HEK293T (cell line): ENCODE measurements at regions not wholly inside any gene's neighbourhood (a gene's known extent, or its start where the extent isn't known, plus 50 kb on each side); places are given as distances from the start of the nearest gene placed in this dataset.

Source experiments
- ARNT ChIP-seq: fragments of 450-650 bp; IDR thresholded peaks from 2 replicates; pipeline ENCODE4 v1.6.1; 2017; ENCODE audit warnings: mild to moderate bottlenecking
- LEF1 ChIP-seq: fragments of 450-650 bp; IDR thresholded peaks from 2 replicates; pipeline ENCODE4 v1.6.1; 2017; ENCODE audit warnings: mild to moderate bottlenecking, borderline replicate concordance

GRCh38 chr1:121587230-121587569 is 402.4 kb downstream of the SRGAP2C start:
- no peak for TF ChIP-seq LEF1
- no peak for TF ChIP-seq ARNT
